ENCODE measurements at regions not wholly inside any gene's neighbourhood (a gene's known extent, or its start where the extent isn't known, plus 50 kb on each side); places are given as distances from the start of the nearest gene placed in this dataset.

- no peak for TF ChIP-seq EZH2 (IDR thresholded peaks at IDR 0.05; ENCODE audit: borderline replicate concordance, control insufficient read depth, low read depth, low read length)
These were observed 399.9 kb downstream of the GASK1B start (continued) for GRCh38 chr4:157772907-157773306.

DNA sequence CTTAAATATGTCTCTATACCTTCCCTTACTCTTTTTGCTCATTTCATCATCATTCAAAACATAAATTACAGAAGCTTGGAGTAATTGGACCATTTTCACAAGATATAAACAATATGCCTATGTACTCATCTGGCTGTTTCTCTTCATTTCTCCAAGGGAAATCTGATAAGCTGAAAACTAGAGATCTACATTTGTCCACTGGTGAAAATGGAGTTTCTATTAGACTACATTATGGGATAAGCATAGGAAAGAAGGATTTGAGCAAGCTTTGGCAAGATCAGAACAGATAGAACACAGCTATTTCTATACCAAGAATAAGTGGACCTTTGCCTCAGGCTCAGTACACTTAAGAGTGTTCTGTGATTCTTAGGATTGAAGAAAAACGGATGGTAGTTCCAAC, 404.4 kb downstream of the GASK1B start:
- ChIA-PET POLR2A (no interaction called here), RAD21 (ENCODE audit: unreplicated experiment) (no interaction called here), CTCF (interaction anchor here (1.0 kb wide), 1 partner anchor 10 kb away, joined by 4 read pairs; no protein-coding TSS in a partner anchor), SMC1A (ENCODE audit: uncharacterized antibody, unreplicated experiment) (no interaction called here)
- Histone ChIP-seq H3K4me2 (ENCODE audit: control insufficient read depth, insufficient read depth) (no peak overlapping the region), H3K9ac (ENCODE audit: control insufficient read depth, insufficient read depth, low read length) (no peak overlapping the region), H3K27me3 (replicated peaks in 1 of 2; ENCODE audit: control insufficient read depth in 2 of 2, insufficient read depth in 2 of 2, low read length in 1 of 2) (no peaks in the 10 kb centered on the region), H4K20me1 (ENCODE audit: control insufficient read depth, insufficient read depth) (no peaks in the 10 kb centered on the region), H2AFZ (ENCODE audit: control insufficient read depth, low read depth, low read length) (no peak overlapping the region), H3K79me2 (ENCODE audit: control insufficient read depth, insufficient read depth, low read length) (no peaks in the 10 kb centered on the region), H3K27ac (ENCODE audit: control insufficient read depth, insufficient read depth) (no peak overlapping the region), H3K4me3 (no peak overlapping the region), H3K4me1 (ENCODE audit: control insufficient read depth, insufficient read depth, low read length) (no peaks in the 10 kb centered on the region), H3K9me3 (replicated peaks; ENCODE audit: control insufficient read depth, insufficient read depth, low read length) (no peaks in the 10 kb centered on the region), H3K36me3 (ENCODE audit: control insufficient read depth in 2 of 2, insufficient read depth in 2 of 2, low read length in 1 of 2) (no peaks in the 10 kb centered on the region)
- ATAC-seq (no peak), DNase-seq (ENCODE audit: low read depth, low spot score) (no peak), FAIRE-seq (no peak)
- no peak for TF ChIP-seq SPI1 (IDR thresholded peaks at IDR 0.05; ENCODE audit: borderline replicate concordance, insufficient read depth, low read depth, low read length)
- TF ChIP-seq, protein P1, sequence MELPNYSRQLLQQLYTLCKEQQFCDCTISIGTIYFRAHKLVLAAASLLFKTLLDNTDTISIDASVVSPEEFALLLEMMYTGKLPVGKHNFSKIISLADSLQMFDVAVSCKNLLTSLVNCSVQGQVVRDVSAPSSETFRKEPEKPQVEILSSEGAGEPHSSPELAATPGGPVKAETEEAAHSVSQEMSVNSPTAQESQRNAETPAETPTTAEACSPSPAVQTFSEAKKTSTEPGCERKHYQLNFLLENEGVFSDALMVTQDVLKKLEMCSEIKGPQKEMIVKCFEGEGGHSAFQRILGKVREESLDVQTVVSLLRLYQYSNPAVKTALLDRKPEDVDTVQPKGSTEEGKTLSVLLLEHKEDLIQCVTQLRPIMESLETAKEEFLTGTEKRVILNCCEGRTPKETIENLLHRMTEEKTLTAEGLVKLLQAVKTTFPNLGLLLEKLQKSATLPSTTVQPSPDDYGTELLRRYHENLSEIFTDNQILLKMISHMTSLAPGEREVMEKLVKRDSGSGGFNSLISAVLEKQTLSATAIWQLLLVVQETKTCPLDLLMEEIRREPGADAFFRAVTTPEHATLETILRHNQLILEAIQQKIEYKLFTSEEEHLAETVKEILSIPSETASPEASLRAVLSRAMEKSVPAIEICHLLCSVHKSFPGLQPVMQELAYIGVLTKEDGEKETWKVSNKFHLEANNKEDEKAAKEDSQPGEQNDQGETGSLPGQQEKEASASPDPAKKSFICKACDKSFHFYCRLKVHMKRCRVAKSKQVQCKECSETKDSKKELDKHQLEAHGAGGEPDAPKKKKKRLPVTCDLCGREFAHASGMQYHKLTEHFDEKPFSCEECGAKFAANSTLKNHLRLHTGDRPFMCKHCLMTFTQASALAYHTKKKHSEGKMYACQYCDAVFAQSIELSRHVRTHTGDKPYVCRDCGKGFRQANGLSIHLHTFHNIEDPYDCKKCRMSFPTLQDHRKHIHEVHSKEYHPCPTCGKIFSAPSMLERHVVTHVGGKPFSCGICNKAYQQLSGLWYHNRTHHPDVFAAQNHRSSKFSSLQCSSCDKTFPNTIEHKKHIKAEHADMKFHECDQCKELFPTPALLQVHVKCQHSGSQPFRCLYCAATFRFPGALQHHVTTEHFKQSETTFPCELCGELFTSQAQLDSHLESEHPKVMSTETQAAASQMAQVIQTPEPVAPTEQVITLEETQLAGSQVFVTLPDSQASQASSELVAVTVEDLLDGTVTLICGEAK (IDR thresholded peaks at IDR 0.05; ENCODE audit: borderline replicate concordance): no peak
- no peak for TF ChIP-seq POLR2A (IDR thresholded peaks at IDR 0.05; ENCODE audit: low read depth, low read length)
- TF ChIP-seq GATAD2B (conservative IDR thresholded peaks at IDR 0.05; ENCODE audit: low read depth): no peak
- TF ChIP-seq RUNX3 (IDR thresholded peaks at IDR 0.05; ENCODE audit: low read length): no peak
- no peak for TF ChIP-seq E4F1 (IDR thresholded peaks at IDR 0.05; ENCODE audit: borderline replicate concordance, partially characterized antibody)
- TF ChIP-seq CBFB (IDR thresholded peaks at IDR 0.05; ENCODE audit: low read depth): no peak
- TF ChIP-seq NFYA (IDR thresholded peaks at IDR 0.05; ENCODE audit: borderline replicate concordance, low read depth, low read length): no peak
- no peak for TF ChIP-seq CEBPB (IDR thresholded peaks at IDR 0.05; ENCODE audit: borderline replicate concordance in 1 of 2, low read depth in 2 of 2, low read length in 2 of 2)
- intact Hi-C loops (cut with micrococcal nuclease; ENCODE audit: unreplicated experiment): no loop called here
- in situ Hi-C loops (cut with MboI): no loop called here
- no TSS peak for BruUV-seq (replicated peaks)
- WGBS (ENCODE audit: insufficient coverage, insufficient replicate concordance, low lambda C conversion rate, missing lambda C conversion rate): 0% methylated on average over 1 of the region's 1 CpG
